NAMALWA (cell line): ENCODE measurements at regions not wholly inside any gene's neighbourhood (a gene's known extent, or its start where the extent isn't known, plus 50 kb on each side); places are given as distances from the start of the nearest gene placed in this dataset.
A peak's percentile ranks its signal among the peaks of the same experiment; 100 is the strongest.

Experiments
- DNase-seq: peaks from one replicate; pipeline ENCODE4 v3.0.0-alpha.2; 2015; ENCODE audit warnings: low spot score

DNA sequence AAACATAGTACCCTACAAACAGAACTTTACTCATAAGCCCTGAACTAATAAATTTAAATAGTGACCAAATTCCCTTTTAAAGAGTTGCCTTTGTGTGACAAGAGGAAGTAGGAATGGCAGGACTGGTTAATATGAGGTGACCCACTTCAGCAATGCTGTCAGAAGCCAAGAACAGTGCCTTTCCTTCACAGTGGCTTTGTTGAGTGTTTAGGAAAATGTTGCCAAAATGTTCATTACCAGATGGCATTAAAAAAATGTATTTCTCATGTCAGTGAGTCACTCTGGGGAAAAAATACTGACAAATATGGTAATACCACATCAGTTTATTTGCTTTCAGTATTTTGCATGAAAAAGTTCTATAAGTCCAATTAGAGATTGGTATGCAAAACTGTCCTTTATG lies 103.3 kb downstream of the DIRAS2 start:
- no peak for DNase-seq

DNA sequence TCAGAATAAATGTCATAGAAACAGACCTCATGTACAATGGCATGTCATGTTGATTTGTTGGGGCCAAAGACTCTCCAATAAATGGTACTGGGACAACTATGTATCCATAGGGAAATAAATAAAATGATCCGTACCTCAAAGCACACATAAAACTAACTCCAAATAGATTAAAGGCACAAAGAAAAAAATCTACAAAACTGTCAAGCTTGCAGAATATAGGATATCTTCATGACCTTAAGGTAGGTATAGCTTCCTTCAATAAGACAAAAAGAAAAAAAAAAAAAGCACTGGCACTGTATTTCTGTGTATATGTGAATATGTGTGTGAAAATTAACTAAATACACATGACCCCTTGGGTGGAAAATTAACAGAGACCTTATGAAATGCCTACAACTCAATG lies 101.9 kb downstream of the DIRAS2 start:
- DNase-seq: no peak

DNA sequence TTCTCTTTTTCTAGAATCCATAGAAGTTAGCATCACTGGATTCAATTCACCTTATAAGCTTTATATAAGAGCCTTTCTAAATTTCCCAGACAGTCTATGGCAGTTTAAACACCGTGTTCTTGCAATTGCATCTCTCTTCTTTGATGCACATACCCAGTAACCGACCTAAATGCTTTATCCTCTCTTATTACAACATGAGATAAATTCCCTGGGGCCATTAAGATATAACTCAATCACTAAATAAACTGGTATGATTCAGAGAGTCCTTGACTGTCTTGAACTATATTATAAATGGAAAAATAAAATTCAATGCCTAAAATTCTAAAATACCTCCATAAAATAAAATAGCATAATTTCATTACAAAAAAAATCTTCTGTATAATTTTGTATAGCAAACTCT lies 98.1 kb downstream of the DIRAS2 start:
- DNase-seq: no peak

DNA sequence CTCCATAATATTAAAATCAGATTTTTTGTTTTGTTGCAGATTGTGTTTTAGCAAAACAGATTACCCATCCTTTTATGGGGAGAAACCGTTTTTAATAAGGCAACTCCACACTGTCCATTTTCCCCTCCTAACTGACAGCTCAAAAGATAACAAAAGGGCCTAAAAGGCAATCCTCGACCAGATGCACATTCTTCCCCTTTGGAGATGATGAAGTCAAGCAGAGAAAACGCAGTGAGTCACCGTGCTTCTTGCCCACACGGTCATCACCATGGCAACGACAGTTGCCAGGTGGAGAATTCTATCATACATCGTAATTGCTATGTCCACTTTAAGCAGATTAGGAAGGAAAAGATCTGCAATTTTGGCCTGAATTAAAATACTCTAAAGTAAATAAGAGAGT lies 96.4 kb downstream of the DIRAS2 start:
- peak; percentile 29 for DNase-seq

DNA sequence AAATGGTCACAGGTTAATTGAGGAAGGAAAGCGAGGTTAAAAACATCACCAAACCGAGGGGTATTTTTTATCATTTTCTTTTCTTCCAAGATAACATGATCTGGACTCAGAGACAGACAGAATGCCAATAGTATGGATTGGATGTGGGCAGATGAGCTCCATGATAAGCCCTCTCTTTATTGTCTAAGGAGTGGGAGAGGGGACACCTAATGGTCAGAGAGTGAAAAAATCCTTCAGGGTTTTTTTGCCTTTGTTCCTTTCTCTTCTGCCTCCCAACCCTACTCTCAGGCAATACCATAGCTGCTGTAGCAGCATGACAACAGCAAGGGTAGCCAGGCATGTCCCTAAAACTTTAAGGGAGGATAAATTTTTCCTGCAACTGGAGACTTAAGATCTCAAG lies 94.7 kb downstream of the DIRAS2 start:
- peak; percentile 9 for DNase-seq

DNA sequence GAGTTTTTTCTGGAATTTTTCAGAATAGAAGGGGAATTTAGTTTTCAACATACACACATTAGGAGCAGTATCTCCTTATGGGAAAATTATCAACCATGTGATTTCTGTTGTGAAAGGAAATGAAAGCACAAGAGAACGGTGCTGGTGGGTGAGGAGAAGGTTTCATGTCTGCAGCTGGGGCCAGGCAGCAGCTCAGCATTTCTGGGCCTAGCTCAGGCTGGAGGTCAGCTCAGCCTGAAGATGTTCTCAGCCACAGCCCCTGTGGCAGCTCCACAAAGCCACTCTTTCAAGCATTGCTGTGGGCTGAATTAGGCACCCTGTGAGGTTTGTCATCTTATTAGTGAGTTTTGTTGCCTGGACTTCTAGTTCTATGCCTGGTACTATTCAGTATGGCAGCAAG lies 90.3 kb downstream of the DIRAS2 start:
- DNase-seq: no peak

DNA sequence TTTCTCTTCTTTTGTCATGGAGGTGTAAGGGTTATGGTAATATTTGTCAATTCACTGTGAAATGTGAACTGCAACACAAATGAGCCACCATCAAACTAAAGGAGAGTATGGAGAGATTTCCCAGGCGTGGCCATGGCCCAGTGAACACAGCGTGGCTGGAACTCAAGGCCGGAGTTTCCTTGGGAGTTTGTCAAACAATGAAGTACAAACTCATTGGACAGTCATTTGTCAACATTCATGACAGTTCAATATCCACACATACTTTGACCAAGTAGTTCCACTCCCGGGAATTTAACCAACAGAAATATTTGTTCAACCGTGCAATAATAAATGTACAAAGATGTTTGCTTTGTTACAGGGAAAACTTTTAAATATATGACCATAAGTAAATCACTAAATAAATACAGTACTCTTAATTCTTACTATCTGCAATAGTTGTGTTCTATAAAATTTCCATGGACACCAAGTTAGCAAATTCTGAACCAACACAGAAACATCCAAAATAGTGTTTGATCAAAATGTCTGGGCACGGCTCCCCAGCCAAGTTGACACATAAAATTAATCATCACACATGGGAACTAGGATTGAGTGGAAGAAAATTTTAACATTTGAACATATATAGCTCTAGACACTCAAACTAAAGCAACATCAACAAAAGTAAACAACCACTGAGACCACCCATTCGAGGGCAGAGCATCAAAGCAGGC lies 87.1 kb downstream of the DIRAS2 start:
- DNase-seq: no peak

DNA sequence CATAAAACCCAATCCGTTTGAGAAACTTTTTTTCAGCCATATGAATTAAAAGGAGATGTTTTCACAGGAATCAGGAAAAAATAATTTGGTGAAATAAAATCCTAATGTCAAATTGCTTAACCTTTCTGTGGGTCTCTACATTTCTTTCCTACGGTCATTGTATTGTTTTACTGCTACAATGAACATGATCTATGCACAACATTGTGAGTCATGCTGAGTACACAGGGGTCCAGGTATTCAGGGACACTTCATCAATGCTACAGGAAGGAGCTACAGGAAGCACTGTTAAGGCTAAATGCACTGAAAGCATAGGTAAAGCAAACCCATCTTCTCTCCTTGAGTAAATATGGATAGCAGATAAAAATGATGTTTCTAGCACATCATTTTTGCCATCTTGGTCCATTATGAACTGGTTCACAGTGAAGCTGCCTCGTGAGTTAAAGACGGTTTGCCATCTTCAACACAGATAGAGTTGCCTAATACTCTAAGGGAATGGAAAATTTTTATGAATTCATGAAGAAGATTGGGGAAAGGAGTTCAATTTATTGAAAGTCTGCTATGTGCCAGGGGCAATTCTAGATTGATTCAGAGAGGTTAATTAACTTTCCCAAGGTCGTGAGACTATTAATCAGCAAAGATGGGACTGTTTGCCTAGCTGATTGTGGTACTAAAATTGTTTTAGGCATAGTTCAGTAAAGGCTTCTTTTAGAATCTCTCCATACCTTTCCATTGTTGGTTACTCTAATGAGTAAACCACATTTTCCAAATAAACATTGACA lies 85.5 kb downstream of the DIRAS2 start:
- DNase-seq: no peak

DNA sequence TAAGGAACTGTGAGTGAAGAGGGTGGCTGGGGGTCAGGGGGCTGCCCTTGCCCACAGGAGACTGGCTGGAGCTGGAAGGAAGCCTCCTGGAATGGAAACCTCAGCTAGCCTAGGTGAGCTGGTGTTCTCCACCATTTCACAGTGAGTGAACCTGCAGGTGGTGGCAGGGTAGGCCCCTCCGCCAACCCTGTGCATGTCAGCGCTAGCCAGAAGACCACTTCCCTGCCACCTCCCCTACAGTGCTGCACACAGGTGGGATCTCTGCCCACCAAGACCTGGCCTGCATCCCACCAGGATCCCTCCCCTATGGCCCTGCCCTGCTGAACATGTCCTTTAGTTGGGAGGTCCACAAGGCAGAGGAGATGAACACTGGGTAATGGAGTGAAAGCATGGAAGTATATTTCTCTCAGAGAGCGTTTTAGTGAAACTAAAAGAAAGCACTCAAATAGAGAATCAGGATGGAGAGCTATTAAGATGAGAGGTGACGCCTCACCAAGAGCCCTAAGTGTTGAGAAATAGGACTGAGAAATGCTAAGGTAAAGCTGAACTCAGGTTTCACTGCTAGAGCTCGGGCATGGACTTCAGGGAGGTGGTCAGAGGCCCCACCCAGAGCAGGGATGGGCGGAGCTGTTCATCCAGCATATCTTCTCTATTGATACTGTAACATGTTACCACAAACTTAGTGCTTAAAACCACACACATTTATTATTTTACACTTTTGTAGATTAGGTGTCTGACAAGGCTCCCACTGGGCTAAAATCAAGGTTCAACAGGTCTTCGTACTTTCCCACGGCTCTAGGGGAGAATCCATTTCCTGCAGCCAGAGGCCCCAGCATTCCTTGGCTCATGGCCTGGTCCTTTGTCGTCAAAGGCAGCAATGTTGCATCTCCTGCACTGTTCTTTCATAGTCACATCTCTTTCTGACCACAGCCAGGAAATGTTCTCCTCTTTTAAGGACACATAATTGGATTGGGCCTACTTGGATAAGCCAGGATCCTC lies 83.2 kb downstream of the DIRAS2 start:
- no peak for DNase-seq
